Renal cortex interstitium (tissue), 11 donors: ENCODE measurements at regions not wholly inside any gene's neighbourhood (a gene's known extent, or its start where the extent isn't known, plus 50 kb on each side); places are given as distances from the start of the nearest gene placed in this dataset.

Experiments
- DNase-seq, 11 donors: peaks; one replicate each; pipeline ENCODE4 v3.0.0-alpha.2; 2013; ENCODE audit warnings: low read depth in 9 of 11, low spot score in 4 of 11; ENCODE audit errors: extremely low read depth in 1 of 11

GRCh38 chr14:82441270-82441669 lies 907.6 kb upstream of the SEL1L start:
- no peak for DNase-seq

- no peak for DNase-seq
Measured at GRCh38 chr14:82445810-82446570, 912.3 kb upstream of the SEL1L start.

- no peak for DNase-seq
Measured at GRCh38 chr14:82447586-82447985, 913.9 kb upstream of the SEL1L start.

GRCh38 chr14:82449926-82450468 lies 916.3 kb upstream of the SEL1L start:
- DNase-seq, result no peak

- no peak for DNase-seq
Measured at GRCh38 chr14:82451675-82452074, 918.0 kb upstream of the SEL1L start.

- no peak for DNase-seq
Measured at GRCh38 chr14:82482345-82482744, 948.7 kb upstream of the SEL1L start.

GRCh38 chr14:82488473-82488872 lies 954.8 kb upstream of the SEL1L start:
- DNase-seq, result no peak

- DNase-seq, result no peak
Measured at GRCh38 chr14:82490397-82490796, 956.7 kb upstream of the SEL1L start.

GRCh38 chr14:82492157-82492556 lies 958.5 kb upstream of the SEL1L start:
- DNase-seq, result no peak

GRCh38 chr14:82500222-82500621 lies 966.6 kb upstream of the SEL1L start:
- DNase-seq, result no peak

- DNase-seq, result peak in 1 of 11 donors; percentile 2
Measured at GRCh38 chr14:82501554-82501953, 967.9 kb upstream of the SEL1L start.

GRCh38 chr14:82502043-82502442 lies 968.4 kb upstream of the SEL1L start:
- no peak for DNase-seq

- no peak for DNase-seq
Measured at GRCh38 chr14:82504894-82505293, 971.2 kb upstream of the SEL1L start.

GRCh38 chr14:82510007-82510406 lies 976.4 kb upstream of the SEL1L start:
- no peak for DNase-seq

GRCh38 chr14:82511399-82511798 lies 977.7 kb upstream of the SEL1L start:
- no peak for DNase-seq

- DNase-seq, result no peak
Measured at GRCh38 chr14:82520765-82521164, 987.1 kb upstream of the SEL1L start.

- DNase-seq, result no peak
Measured at GRCh38 chr14:82521191-82521590, 987.5 kb upstream of the SEL1L start.

GRCh38 chr14:82528016-82528415 lies 994.4 kb upstream of the SEL1L start:
- DNase-seq, result no peak

- DNase-seq, result no peak
Measured at GRCh38 chr14:82533351-82533750, 999.7 kb upstream of the SEL1L start.

GRCh38 chr14:82536566-82536965 lies 1002.9 kb upstream of the SEL1L start:
- no peak for DNase-seq

- no peak for DNase-seq
Measured at GRCh38 chr14:82537831-82538230, 1004.2 kb upstream of the SEL1L start.
